ENCODE measurements at regions not wholly inside any gene's neighbourhood (a gene's known extent, or its start where the extent isn't known, plus 50 kb on each side); places are given as distances from the start of the nearest gene placed in this dataset.
"Not testable (repeated sequence)": the region's sequence is repeated elsewhere in the genome, so short reads cannot be mapped to it uniquely, and the experiment has no call there.

- no TSS peak for BruUV-seq (replicated peaks)
- ATAC-seq (peak; percentile 89), DNase-seq (peak; percentile 45)
- Histone ChIP-seq H3K4me2 (ENCODE audit: low read length) (peak overlapping the region; percentile 45), H3F3A (ENCODE audit: low read length, unreplicated experiment) (no peaks in the 10 kb centered on the region), H4K20me1 (ENCODE audit: low read length) (no peaks in the 10 kb centered on the region), H3K4me1 (ENCODE audit: insufficient read depth, low read length) (peaks cover 17% of the 10 kb centered on the region), H3K4me3 (ENCODE audit: low read length) (peak overlapping the region; percentile 16; the same call in 1 of the 2 replicates), H2AFZ (ENCODE audit: low read length) (peak overlapping the region; percentile 52; the same call in 1 of the 2 replicates), H3K9me2 (replicated peaks; ENCODE audit: low read length) (0 out of 2 replicates have a peak, but pooled peaks cover 2% of the 10 kb centered on the region), H3K9me3 (ENCODE audit: low read length) (no peaks in the 10 kb centered on the region), H3K36me3 (ENCODE audit: low read depth, low read length) (no peaks in the 10 kb centered on the region), H3K27me3 (ENCODE audit: low read length) (no peaks in the 10 kb centered on the region), H3K9ac (ENCODE audit: low read length) (no peak overlapping the region), H3K79me2 (ENCODE audit: low read length) (no peaks in the 10 kb centered on the region), H3K27ac (ENCODE audit: low read length) (no peak overlapping the region)
- CTCF ChIA-PET, result no interaction called here
- intact Hi-C loops (cut with micrococcal nuclease), result no loop called here
- POLR2A ChIA-PET (ENCODE audit: unreplicated experiment), result no interaction called here
- TF ChIP-seq EZH2 (IDR thresholded peaks at IDR 0.05; ENCODE audit: low read length, unreplicated experiment) (no peak), CTCF (conservative IDR thresholded peaks at IDR 0.05; ENCODE audit: low read depth, low read length) (no peak), EZH2phosphoT487 (IDR thresholded peaks at IDR 0.05; ENCODE audit: borderline replicate concordance, low read length) (no peak)
Measured at GRCh38 chr14:53715193-53715721, 241.4 kb downstream of the BMP4 start.

GRCh38 chr14:53714495-53715192, 242.0 kb downstream of the BMP4 start:
- H3K79me2 ChIP-seq (ENCODE audit: low read length), result no peaks in the 10 kb centered on the region
- ATAC-seq (no peak), DNase-seq (no peak)
- ChIA-PET POLR2A (ENCODE audit: unreplicated experiment) (interaction anchor here (0.7 kb wide), 1 partner anchor 177 kb away, joined by 3 read pairs; no protein-coding TSS in a partner anchor), CTCF (no interaction called here)
- no peak overlapping the region for H3K9ac ChIP-seq (ENCODE audit: low read length)
- no TSS peak for BruUV-seq (replicated peaks)
- peak overlapping the region; percentile 52; the same call in 1 of the 2 replicates for H2AFZ ChIP-seq (ENCODE audit: low read length)
- H3K36me3 ChIP-seq (ENCODE audit: low read depth, low read length), result no peaks in the 10 kb centered on the region
- peaks cover 17% of the 10 kb centered on the region for H3K4me1 ChIP-seq (ENCODE audit: insufficient read depth, low read length)
- TF ChIP-seq EZH2phosphoT487 (IDR thresholded peaks at IDR 0.05; ENCODE audit: borderline replicate concordance, low read length), result no peak
- TF ChIP-seq EZH2 (IDR thresholded peaks at IDR 0.05; ENCODE audit: low read length, unreplicated experiment), result no peak
- no peak for TF ChIP-seq CTCF (conservative IDR thresholded peaks at IDR 0.05; ENCODE audit: low read depth, low read length)
- H3K4me3 ChIP-seq (ENCODE audit: low read length), result peak overlapping the region; percentile 16; the same call in 1 of the 2 replicates
- no peaks in the 10 kb centered on the region for H3K9me3 ChIP-seq (ENCODE audit: low read length)
- no peak overlapping the region for H3K27ac ChIP-seq (ENCODE audit: low read length)
- H3K4me2 ChIP-seq (ENCODE audit: low read length), result peak overlapping the region; percentile 45
- intact Hi-C loops (cut with micrococcal nuclease), result no loop called here
- H4K20me1 ChIP-seq (ENCODE audit: low read length), result no peaks in the 10 kb centered on the region
- no peaks in the 10 kb centered on the region for H3F3A ChIP-seq (ENCODE audit: low read length, unreplicated experiment)
- H3K9me2 ChIP-seq (replicated peaks; ENCODE audit: low read length), result no peaks in the 10 kb centered on the region
- no peaks in the 10 kb centered on the region for H3K27me3 ChIP-seq (ENCODE audit: low read length)

GRCh38 chr14:53712901-53713300, 243.7 kb downstream of the BMP4 start:
- POLR2A ChIA-PET (ENCODE audit: unreplicated experiment); H2AFZ ChIP-seq (ENCODE audit: low read length); intact Hi-C loops (cut with micrococcal nuclease); BruUV-seq (replicated peaks); H3K4me2 ChIP-seq (ENCODE audit: low read length); H3K79me2 ChIP-seq (ENCODE audit: low read length); H3K27ac ChIP-seq (ENCODE audit: low read length); H3K9me2 ChIP-seq (replicated peaks; ENCODE audit: low read length); H3K9ac ChIP-seq (ENCODE audit: low read length); H3K9me3 ChIP-seq (ENCODE audit: low read length); H3K4me3 ChIP-seq (ENCODE audit: low read length); DNase-seq; H3F3A ChIP-seq (ENCODE audit: low read length, unreplicated experiment); H3K27me3 ChIP-seq (ENCODE audit: low read length); H4K20me1 ChIP-seq (ENCODE audit: low read length); H3K36me3 ChIP-seq (ENCODE audit: low read depth, low read length); ATAC-seq; CTCF ChIA-PET: not testable (repeated sequence)
- H3K4me1 ChIP-seq (ENCODE audit: insufficient read depth, low read length), result peaks cover 17% of the 10 kb centered on the region

Data from PC-3 (cell line).